Upper lobe of left lung (tissue), 6 donors: ENCODE measurements at regions not wholly inside any gene's neighbourhood (a gene's known extent, or its start where the extent isn't known, plus 50 kb on each side); places are given as distances from the start of the nearest gene placed in this dataset.

ENCODE experiments used
- ATAC-seq, 2 donors: fragments of 200-7000 bp; cut with Tn5 transposase; one replicate each; pipeline ENCODE4 v1.9.1; 2022; ENCODE audit warnings: mild to moderate bottlenecking in 2 of 2, moderate library complexity in 2 of 2; ENCODE audit not compliant: low FRiP score in 2 of 2
- DNase-seq, 2 donors: peaks; one replicate each; pipeline ENCODE4 v3.0.0-alpha.2; 2019 to 2020
- H3K27ac ChIP-seq, 4 donors: fragments of 200-600 bp; sonication (generic); one replicate each; pipeline ENCODE4 v1.5.1; 2016 to 2019
- H3K27me3 ChIP-seq, 4 donors: fragments of 200-600 bp; sonication (generic); one replicate each; pipeline ENCODE4 v1.5.1; 2017 to 2019
- H3K36me3 ChIP-seq, 4 donors: fragments of 200-600 bp; sonication (generic); one replicate each; pipeline ENCODE4 v1.5.1; 2016 to 2019
- H3K4me1 ChIP-seq, 4 donors: fragments of 200-600 bp; sonication (generic); one replicate each; pipeline ENCODE4 v1.5.1; 2018 to 2019
- H3K4me3 ChIP-seq, 4 donors: fragments of 200-600 bp; sonication (generic); one replicate each; pipeline ENCODE4 v1.5.1; 2017 to 2019; ENCODE audit warnings: mild to moderate bottlenecking in 2 of 4, moderate library complexity in 1 of 4
- H3K9me3 ChIP-seq, 4 donors: fragments of 200-600 bp; sonication (generic); one replicate each; pipeline ENCODE4 v1.5.1; 2018 to 2019
- CTCF ChIP-seq, 6 experiments: fragments of 450-650 bp in 4 of 6; fragments of 200-600 bp in 2 of 6; sonication (generic) in 2 of 6; IDR thresholded peaks; one replicate each; pipeline ENCODE4 v1.5.1; 2016 to 2019; ENCODE audit warnings: antibody characterized with exemption in 6 of 6
- EP300 ChIP-seq, 4 donors: sonication (generic); formaldehyde crosslinking; IDR thresholded peaks; one replicate each; pipeline ENCODE4 v1.5.1; 2017; ENCODE audit warnings: antibody characterized with exemption in 4 of 4, control low read depth in 2 of 4
- POLR2A ChIP-seq, 4 donors: fragments of 450-650 bp; IDR thresholded peaks; one replicate each; pipeline ENCODE4 v1.5.1; 2016 to 2017; ENCODE audit warnings: antibody characterized with exemption in 4 of 4, mild to moderate bottlenecking in 2 of 4
- POLR2AphosphoS5 ChIP-seq, 2 donors: sonication (generic); formaldehyde crosslinking; IDR thresholded peaks; one replicate each; pipeline ENCODE4 v1.5.1; 2017; ENCODE audit warnings: antibody characterized with exemption in 2 of 2
- WGBS, 2 donors: methylation state at CpG; one replicate each; pipeline ENCODE4 v1.1.5; 2017 to 2018; 5-methylcytosine and 5-hydroxymethylcytosine counted together
- donor health status: DM: no; HTN: no; CAD: no; lungs with moderate emphysema.
- donor health status: DM: no; HTN: yes; CAD: no; lungs with severe emphysema.

- Histone ChIP-seq H3K27ac (no peak overlapping the region), H3K9me3 (no peaks in the 10 kb centered on the region), H3K36me3 (no peaks in the 10 kb centered on the region), H3K27me3 (no peaks in the 10 kb centered on the region), H3K4me1 (no peaks in the 10 kb centered on the region), H3K4me3 (no peak overlapping the region)
- no peak for ATAC-seq
- TF ChIP-seq POLR2A (IDR thresholded peaks at IDR 0.05) (no peak), POLR2AphosphoS5 (IDR thresholded peaks at IDR 0.05) (no peak), CTCF (IDR thresholded peaks at IDR 0.05) (no peak), EP300 (IDR thresholded peaks at IDR 0.05) (no peak)
- WGBS, 2 donors: 73 to 74% methylated on average over 5 of the region's 5 CpGs
- no peak for DNase-seq
These were observed 843.3 kb downstream of the GATA3 start for GRCh38 chr10:8897769-8898168.

- no peak for ATAC-seq
- no peak overlapping the region for H3K4me3 ChIP-seq
- no peak for DNase-seq
- 84 to 89% methylated on average over 2 of the region's 2 CpGs for WGBS, 2 donors
- H3K27me3 ChIP-seq: no peaks in the 10 kb centered on the region
- no peaks in the 10 kb centered on the region for H3K4me1 ChIP-seq
- no peaks in the 10 kb centered on the region for H3K9me3 ChIP-seq
- no peak overlapping the region for H3K27ac ChIP-seq
- no peaks in the 10 kb centered on the region for H3K36me3 ChIP-seq
- TF ChIP-seq EP300 (IDR thresholded peaks at IDR 0.05): no peak
- TF ChIP-seq POLR2AphosphoS5 (IDR thresholded peaks at IDR 0.05): no peak
- no peak for TF ChIP-seq POLR2A (IDR thresholded peaks at IDR 0.05)
- TF ChIP-seq CTCF (IDR thresholded peaks at IDR 0.05): no peak
These were observed 844.4 kb downstream of the GATA3 start for GRCh38 chr10:8898745-8899330.

- no peak overlapping the region for H3K4me3 ChIP-seq
- DNase-seq: no peak
- no peaks in the 10 kb centered on the region for H3K36me3 ChIP-seq
- no peaks in the 10 kb centered on the region for H3K4me1 ChIP-seq
- WGBS, 2 donors: 73 to 80% methylated on average over 2 of the region's 2 CpGs
- TF ChIP-seq CTCF (IDR thresholded peaks at IDR 0.05): no peak
- TF ChIP-seq EP300 (IDR thresholded peaks at IDR 0.05): no peak
- no peak for TF ChIP-seq POLR2A (IDR thresholded peaks at IDR 0.05)
- no peak for TF ChIP-seq POLR2AphosphoS5 (IDR thresholded peaks at IDR 0.05)
- no peak for ATAC-seq
- no peaks in the 10 kb centered on the region for H3K27me3 ChIP-seq
- no peaks in the 10 kb centered on the region for H3K9me3 ChIP-seq
- H3K27ac ChIP-seq: no peak overlapping the region
These were observed 848.4 kb downstream of the GATA3 start for GRCh38 chr10:8902926-8903325.

GRCh38 chr10:8908013-8908412 is 853.5 kb downstream of the GATA3 start:
- no peak for ATAC-seq
- DNase-seq: no peak
- Histone ChIP-seq H3K4me3 (no peak overlapping the region), H3K9me3 (no peaks in the 10 kb centered on the region), H3K36me3 (no peaks in the 10 kb centered on the region), H3K27me3 (no peaks in the 10 kb centered on the region), H3K4me1 (no peaks in the 10 kb centered on the region), H3K27ac (no peak overlapping the region)
- 57 to 70% methylated on average over 4 of the region's 4 CpGs for WGBS, 2 donors
- TF ChIP-seq POLR2AphosphoS5 (IDR thresholded peaks at IDR 0.05) (no peak), POLR2A (IDR thresholded peaks at IDR 0.05) (no peak), EP300 (IDR thresholded peaks at IDR 0.05) (no peak), CTCF (IDR thresholded peaks at IDR 0.05) (no peak)

GRCh38 chr10:8910314-8910713 is 855.8 kb downstream of the GATA3 start:
- no peak for DNase-seq
- Histone ChIP-seq H3K4me3 (no peak overlapping the region), H3K27me3 (no peaks in the 10 kb centered on the region), H3K9me3 (no peaks in the 10 kb centered on the region), H3K36me3 (no peaks in the 10 kb centered on the region), H3K4me1 (no peaks in the 10 kb centered on the region), H3K27ac (no peak overlapping the region)
- TF ChIP-seq POLR2A (IDR thresholded peaks at IDR 0.05): no peak
- TF ChIP-seq POLR2AphosphoS5 (IDR thresholded peaks at IDR 0.05): no peak
- TF ChIP-seq EP300 (IDR thresholded peaks at IDR 0.05): no peak
- no peak for TF ChIP-seq CTCF (IDR thresholded peaks at IDR 0.05)
- no peak for ATAC-seq
- WGBS, 2 donors: 61 to 65% methylated on average over 3 of the region's 3 CpGs
